ENCODE measurements at regions not wholly inside any gene's neighbourhood (a gene's known extent, or its start where the extent isn't known, plus 50 kb on each side); places are given as distances from the start of the nearest gene placed in this dataset.

- TF ChIP-seq POLR2A (IDR thresholded peaks at IDR 0.05): no peak
- TF ChIP-seq POLR2AphosphoS5 (IDR thresholded peaks at IDR 0.05): no peak
- no peak for TF ChIP-seq CTCF (IDR thresholded peaks at IDR 0.05)
- no peak for TF ChIP-seq EP300 (IDR thresholded peaks at IDR 0.05)
Measured at GRCh38 chr20:60788070-60788469, 464.0 kb upstream of the CDH4 start.

All from stomach (tissue), 4 donors.